ENCODE measurements at regions not wholly inside any gene's neighbourhood (a gene's known extent, or its start where the extent isn't known, plus 50 kb on each side); places are given as distances from the start of the nearest gene placed in this dataset.
"Not testable (repeated sequence)": the region's sequence is repeated elsewhere in the genome, so short reads cannot be mapped to it uniquely, and the experiment has no call there.

DNA sequence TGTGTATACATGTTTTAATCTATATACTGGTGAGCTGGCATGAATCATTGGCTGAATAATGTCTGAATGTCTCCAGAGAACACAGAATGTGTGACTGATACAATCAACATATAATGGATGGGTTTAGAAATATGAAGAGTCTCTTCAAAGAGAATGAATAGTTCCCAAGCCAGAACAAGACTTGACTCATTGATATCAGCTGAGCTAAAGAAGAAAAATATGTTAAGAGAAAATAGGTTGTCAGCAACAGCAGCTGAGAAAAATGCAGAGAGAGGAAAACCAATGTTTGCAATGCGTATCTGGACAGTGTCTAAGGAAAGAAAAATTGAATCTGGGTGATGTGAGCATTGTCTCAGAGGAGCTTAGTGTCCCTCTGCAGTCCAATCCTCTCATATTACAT lies 1281.8 kb upstream of the TENM4 start:
- no peak for DNase-seq

DNA sequence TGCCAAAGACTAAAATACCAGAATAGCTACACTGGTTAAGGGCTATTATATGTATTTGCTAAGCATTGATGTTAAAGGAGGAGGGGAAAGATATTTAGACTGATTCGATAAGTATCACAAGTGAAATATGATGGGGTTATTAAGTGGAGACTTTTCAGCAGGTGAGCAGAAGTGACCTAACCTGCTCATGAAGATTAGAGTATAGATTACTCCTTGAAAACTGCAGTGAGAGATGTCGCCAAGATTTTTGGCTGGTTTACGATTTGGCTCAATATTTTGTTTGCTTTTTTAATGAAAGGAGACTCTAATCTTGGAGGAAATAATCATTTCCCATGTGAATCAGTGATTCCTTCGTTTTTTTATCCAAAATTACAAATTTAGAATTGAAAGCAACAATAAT lies 1279.5 kb upstream of the TENM4 start:
- DNase-seq, result no peak

- DNase-seq, result no peak
Observed at GRCh38 chr11:80719292-80719646, 1278.4 kb upstream of the TENM4 start.

- no peak for DNase-seq
Observed at GRCh38 chr11:80718611-80719291, 1277.9 kb upstream of the TENM4 start.

- no peak for DNase-seq
Observed at GRCh38 chr11:80702264-80702663, 1261.4 kb upstream of the TENM4 start.

DNA sequence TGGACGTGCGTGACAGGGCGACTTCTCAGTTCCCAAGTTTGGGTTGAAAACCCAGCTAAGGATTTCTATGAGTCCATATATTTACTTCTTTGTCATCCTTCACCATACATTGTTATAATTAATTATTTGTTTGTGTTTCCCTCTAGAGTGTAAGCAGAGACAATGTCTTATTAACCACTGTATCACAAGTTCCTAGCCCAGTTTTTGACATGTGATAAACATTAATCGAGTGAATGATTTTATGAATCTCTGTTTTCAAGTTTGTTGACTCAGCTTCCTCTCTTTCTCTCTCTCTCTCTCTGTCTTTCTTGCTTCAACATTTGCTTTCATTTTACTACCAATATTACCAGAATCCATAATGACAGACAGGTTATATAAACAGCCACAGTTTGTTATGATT lies 1259.6 kb upstream of the TENM4 start:
- DNase-seq, result no peak

DNA sequence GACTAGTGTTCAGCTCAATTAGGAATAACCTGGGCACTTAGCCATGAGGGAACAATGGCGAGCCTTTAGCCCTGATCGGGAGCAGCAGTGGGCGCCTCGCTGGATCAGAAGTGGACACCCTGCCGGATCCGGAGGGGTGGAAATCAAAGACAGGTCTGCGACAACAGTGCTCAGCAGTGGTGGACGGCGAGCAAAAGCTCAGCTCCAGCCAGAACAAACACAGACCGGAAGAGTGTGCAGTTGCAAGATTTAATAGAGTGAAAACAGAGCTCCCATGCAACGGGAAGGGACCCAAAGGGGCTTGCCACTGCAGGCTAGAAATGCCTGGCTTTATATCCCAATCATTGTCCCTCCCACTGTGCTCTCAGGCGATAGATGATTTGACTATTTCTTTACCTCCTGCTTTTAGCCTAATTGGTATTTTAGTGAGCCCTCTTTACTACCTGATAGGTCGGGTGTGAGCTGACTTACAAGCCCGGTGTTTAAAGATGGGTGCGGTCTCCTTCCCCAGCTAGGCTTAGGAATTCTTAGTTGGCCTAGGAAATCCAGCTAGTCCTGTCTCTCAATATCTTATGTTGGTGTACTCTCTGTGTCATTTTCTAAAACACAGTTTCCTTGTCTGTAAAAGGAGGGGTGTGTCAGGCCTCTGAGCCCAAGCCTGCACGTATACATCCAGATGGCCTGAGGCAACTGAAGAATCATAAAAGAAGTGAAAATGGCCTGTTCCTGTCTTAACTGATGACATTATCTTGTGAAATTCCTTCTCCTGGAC lies 1258.8 kb upstream of the TENM4 start:
- DNase-seq, result not testable (repeated sequence)

DNA sequence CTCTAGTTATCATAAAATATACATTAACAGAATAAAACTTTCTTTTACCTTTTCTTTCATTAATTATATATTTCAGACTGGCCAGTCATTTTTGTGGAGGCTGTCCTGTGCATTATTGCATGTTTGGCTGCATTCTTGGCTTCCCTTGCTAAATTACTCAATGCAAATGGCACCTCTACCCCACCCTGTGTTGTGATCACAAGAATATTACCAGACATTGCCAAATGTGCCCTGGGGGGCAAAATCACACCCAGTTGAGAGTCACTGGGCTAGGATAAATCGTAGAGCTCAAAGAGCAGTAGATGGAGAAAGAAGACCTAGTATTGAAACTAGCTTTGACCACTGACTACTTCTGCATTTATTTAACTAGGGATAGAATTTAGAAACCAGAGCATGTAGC lies 1257.8 kb upstream of the TENM4 start:
- DNase-seq, result no peak

DNA sequence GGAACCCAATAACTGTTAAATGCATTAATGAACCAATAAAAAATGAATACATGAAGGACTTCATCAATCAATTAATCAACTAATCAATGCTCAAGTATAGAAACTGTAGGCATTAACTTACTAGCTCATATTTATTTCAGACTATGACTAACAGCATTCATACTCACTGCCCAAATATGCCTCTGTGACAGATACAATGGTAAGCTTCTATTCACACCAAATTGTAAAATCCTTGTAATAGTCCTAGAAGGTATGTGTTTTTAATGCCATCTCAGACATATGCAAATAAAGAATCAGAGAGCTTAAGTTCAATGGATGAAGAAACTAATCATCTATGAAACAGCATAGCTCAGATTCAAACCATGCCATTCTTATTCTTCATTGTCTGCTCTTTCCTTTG lies 1253.6 kb upstream of the TENM4 start:
- DNase-seq, result no peak

DNA sequence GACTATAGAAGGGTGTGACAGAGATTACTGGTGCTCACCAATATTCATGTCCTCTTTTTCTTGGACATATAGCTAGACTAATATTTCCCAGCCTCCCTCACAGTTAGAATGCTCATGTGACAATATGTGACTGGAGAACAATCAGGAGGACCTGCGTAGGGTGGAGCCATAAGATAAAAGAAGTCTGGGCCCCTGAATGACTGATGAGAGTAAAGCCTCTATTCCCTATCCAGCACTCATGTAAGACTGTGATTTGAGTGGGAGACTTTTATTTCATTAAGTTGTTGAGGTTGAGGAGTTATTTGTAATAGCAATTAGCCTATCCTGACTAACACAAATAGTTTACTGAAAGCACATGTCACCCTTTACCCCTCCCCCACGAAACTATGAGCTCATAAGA lies 1247.1 kb upstream of the TENM4 start:
- DNase-seq, result no peak

DNA sequence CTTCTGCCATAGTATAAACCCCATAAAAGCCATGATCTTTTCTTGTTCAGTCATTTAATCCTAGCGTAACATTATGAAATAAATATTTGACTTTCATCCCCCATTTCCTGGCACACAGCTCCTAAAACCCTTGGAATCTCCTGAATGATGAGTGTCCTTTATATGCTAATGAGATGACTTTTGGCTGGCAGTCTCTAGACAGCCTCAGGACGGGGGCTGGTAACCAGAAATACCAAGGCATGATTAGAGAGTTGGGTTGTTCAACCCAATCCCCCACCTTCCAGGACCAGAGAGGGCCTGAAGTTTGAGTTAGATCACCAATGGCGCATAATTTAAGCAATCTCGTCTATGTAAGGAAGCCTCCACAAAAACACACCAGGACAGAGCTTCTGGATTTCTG lies 1246.1 kb upstream of the TENM4 start:
- DNase-seq, result no peak

GRCh38 chr11:80673566-80673965 lies 1232.7 kb upstream of the TENM4 start:
- DNase-seq, result no peak

DNA sequence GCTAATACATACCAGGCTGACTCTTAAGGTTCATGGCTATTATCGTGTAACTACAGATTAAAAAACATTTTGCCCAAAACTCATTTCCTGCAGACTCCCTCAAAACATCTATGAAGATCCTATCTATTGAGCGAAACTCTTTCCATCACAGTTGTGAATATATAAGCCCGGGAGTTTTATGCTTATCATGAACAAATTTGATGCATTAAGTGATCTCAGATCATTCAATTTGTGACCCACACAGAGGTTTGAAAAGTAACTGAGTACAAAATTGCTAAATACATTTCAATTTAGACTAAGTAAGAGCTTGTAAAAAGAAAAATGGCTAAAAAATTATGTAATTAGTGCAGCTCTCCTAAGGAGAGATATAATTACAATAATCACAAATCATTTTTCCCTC lies 1228.8 kb upstream of the TENM4 start:
- no peak for DNase-seq

- no peak for DNase-seq
Observed at GRCh38 chr11:80668039-80668438, 1227.2 kb upstream of the TENM4 start.

DNA sequence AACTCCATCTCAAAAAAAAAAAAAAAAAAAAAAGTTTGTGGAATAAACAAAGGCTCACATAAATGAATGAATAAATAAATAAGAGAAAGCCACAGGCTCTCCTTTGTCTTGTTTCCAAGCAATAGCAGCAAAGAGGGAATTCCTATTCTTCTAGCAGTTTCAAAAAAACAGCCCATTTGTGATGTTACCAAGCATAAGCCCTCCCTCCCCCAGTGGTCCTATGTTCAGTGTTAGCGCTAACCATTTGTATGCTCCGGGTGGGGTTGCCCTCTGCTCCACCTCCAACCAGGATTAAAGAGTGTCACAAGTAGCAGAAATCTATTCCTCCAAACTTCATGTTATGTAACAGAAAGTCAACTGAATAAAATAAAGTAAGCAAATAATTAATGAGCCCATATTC lies 1215.0 kb upstream of the TENM4 start:
- DNase-seq, result no peak

- DNase-seq, result no peak
Observed at GRCh38 chr11:80650966-80651365, 1210.1 kb upstream of the TENM4 start.

DNA sequence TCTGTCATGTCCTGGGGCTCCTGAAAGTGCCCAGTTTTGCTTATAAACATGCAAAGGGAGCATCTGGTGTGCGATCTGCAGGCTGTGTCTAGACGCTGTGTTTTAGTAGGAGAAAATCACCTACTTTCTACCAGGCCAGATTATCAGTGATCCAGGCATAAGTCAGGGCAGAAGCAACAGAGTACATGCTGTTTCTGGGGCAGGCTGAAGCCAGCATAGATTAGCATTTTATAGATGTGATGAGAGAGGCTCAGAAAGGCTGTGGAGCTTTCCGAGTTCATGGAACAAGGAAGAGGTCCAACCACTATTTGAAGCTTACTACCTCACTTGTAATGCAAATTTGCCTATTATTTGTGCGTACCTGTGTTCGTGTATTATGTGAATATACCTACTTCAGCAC lies 1208.4 kb upstream of the TENM4 start:
- DNase-seq, result no peak

- DNase-seq, result no peak
Observed at GRCh38 chr11:80638296-80638695, 1197.5 kb upstream of the TENM4 start.

DNA sequence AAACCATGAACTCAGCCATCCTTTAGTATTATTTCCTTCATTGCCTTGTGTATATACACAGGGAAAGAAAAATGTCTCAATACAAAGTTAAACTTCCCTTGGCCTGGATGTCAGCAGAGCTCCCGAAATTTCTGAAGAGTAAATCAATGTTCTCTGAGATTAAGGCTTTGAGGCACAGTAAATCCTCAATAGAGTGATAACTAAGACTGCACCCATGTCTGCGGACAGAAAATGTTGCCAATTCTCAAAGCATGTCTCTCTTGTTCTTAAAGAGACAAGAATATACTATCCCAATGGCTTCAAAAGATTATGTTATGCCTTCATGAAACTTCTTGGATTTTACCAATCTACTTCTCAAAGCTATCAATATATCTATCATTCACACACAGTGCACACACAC lies 1196.7 kb upstream of the TENM4 start:
- DNase-seq, result no peak

GRCh38 chr11:80636999-80637398 lies 1196.2 kb upstream of the TENM4 start:
- DNase-seq, result no peak

GRCh38 chr11:80635178-80635577 lies 1194.3 kb upstream of the TENM4 start:
- no peak for DNase-seq

DNA sequence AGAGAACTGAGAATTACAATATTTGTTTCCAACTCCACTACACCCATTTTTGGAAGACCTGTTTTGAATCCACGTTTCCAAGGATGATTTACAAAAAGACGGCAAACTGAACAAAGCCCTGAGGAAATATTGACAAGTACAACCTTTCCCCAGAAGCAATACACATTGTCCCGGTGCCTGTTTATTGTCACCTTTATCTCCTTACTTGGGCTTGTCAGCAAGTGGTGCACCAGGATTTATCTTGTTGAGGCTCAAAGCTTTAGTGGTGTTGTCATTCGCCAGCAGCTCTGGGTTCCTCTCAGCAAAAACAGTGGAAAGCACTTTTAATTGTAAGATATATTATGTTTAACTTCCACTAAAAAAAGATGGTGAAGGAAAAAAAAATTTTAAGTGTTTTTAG lies 1191.9 kb upstream of the TENM4 start:
- no peak for DNase-seq

DNA sequence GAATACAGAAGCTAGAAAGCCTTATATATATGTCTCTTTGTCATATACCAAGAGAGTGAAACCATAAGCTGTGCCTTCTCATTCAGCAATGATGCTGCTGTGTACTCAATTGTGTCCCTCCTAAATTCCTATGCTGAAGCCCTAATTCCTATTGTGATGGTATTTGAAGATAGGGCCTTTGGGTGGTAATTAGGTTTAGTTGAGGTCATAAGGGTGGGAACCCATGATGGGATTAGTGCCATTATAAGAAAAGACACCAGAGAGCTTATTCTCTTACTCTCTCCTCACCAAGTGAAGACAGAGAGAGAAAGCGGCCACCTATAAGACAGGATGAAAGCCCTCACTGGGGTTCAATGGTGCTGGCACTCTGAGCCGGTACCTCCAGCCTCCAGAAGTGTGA lies 1191.3 kb upstream of the TENM4 start:
- DNase-seq, result no peak

- DNase-seq, result no peak
Observed at GRCh38 chr11:80629466-80629865, 1188.6 kb upstream of the TENM4 start.

DNA sequence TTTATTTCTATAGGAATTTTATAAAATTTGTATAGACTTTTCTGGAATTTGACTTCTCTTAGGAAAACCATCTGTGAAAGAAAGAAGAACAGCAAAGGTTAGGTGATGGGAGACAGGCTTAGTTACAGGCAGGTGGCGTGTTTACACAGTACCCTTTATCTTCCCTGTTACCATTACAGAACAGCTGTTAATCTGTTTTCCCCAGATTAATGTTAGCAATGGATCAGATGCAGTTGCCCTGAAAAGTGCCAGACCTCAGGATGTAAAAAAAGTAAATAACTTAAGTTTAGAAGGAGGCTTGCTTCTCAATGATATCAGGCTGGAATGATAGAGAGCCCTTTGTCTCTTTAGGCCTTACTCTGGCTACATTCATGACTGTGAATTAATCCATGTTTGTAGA lies 1186.5 kb upstream of the TENM4 start:
- DNase-seq, result no peak

Measured in stimulated activated CD4-positive, alpha-beta T cell treated with anti-CD3 and anti-CD28 coated beads, Interleukin-4, amount 100 ng/mL, for 24 hours (primary cell).